PC-9 (cell line): ENCODE measurements at regions not wholly inside any gene's neighbourhood (a gene's known extent, or its start where the extent isn't known, plus 50 kb on each side); places are given as distances from the start of the nearest gene placed in this dataset.

ENCODE experiments used
- BruUV-seq: library from RNA; stranded (reverse); fragments of 400-500 nt; replicated peaks from 2 replicates; lab custom pipeline; 2021; lab: Mats Ljungman, UMichigan
- CTCF ChIA-PET: fragments of 300-600 bp; sonication (Branson Sonifier 250); formaldehyde crosslinking; loops from one replicate; lab custom pipeline; 2022; ENCODE audit warnings: antibody characterized with exemption; lab: Charles Lee
- POLR2A ChIA-PET: fragments of 300-600 bp; sonication (Branson Sonifier 250); formaldehyde crosslinking; loops from one replicate; lab custom pipeline; 2022; ENCODE audit warnings: antibody characterized with exemption; ENCODE audit not compliant: unreplicated experiment; lab: Charles Lee
- DNase-seq, 2 experiments: peaks; one replicate each; pipeline versions ENCODE4 v3.0.0 to v3.0.0-alpha.2; 2015 to 2022; ENCODE audit warnings: mixed read lengths in 1 of 2
- H2AFZ ChIP-seq: fragments of 200-600 bp; sonication (generic); 2 replicates; pipeline ENCODE4 v1.8.1; 2017; ENCODE audit warnings: antibody characterized with exemption
- H3F3A ChIP-seq: fragments of 200-600 bp; sonication (generic); 2 replicates; pipeline ENCODE4 v1.8.1; 2017; ENCODE audit warnings: antibody characterized with exemption, mild to moderate bottlenecking, low read depth; ENCODE audit not compliant: insufficient read depth
- H3K27ac ChIP-seq: fragments of 200-600 bp; sonication (generic); 2 replicates; pipeline ENCODE4 v1.6.1; 2016; ENCODE audit warnings: mixed run types
- H3K27me3 ChIP-seq: fragments of 200-600 bp; sonication (generic); 2 replicates; pipeline ENCODE4 v1.6.1; 2016; ENCODE audit warnings: low read depth, mixed run types; ENCODE audit not compliant: insufficient read depth
- H3K36me3 ChIP-seq: fragments of 200-600 bp; sonication (generic); 2 replicates; pipeline ENCODE4 v1.6.1; 2016; ENCODE audit warnings: low read depth, mixed run types
- H3K4me1 ChIP-seq: fragments of 200-600 bp; sonication (generic); replicated peaks from 2 replicates; pipeline ENCODE4 v1.6.1; 2016; ENCODE audit warnings: mixed run types; ENCODE audit not compliant: insufficient read depth
- H3K4me2 ChIP-seq: fragments of 200-600 bp; sonication (generic); 2 replicates; pipeline ENCODE4 v1.6.1; 2017; ENCODE audit warnings: mixed run types
- H3K4me3 ChIP-seq: fragments of 200-600 bp; sonication (generic); 2 replicates; pipeline ENCODE4 v1.6.1; 2016; ENCODE audit warnings: mixed run types
- H3K79me2 ChIP-seq: fragments of 200-600 bp; sonication (generic); 2 replicates; pipeline ENCODE4 v1.6.1; 2017; ENCODE audit warnings: low read depth, mixed run types
- H3K9me2 ChIP-seq: fragments of 200-600 bp; sonication (generic); 2 replicates; pipeline ENCODE4 v1.8.1; 2017; ENCODE audit warnings: mild to moderate bottlenecking; ENCODE audit not compliant: insufficient read depth
- H3K9me3 ChIP-seq: fragments of 200-600 bp; sonication (generic); 2 replicates; pipeline ENCODE4 v1.8.1; 2016; ENCODE audit warnings: low read depth; ENCODE audit not compliant: insufficient read depth
- H4K20me1 ChIP-seq: fragments of 200-600 bp; sonication (generic); 2 replicates; pipeline ENCODE4 v1.8.1; 2017; ENCODE audit not compliant: insufficient read depth
- EZH2 ChIP-seq: fragments of 200-600 bp; sonication (generic); IDR thresholded peaks from 2 replicates; pipeline ENCODE4 v1.8.0; 2017; ENCODE audit warnings: antibody characterized with exemption, low read depth
- intact Hi-C: fragments of 100-400 bp; cut with micrococcal nuclease; formaldehyde crosslinking; loops from one replicate; pipeline ENCODE4 v1.10.0; 2022; ENCODE audit not compliant: unreplicated experiment
- TF ChIP-seq, protein P1 (sequence below): fragments of 200-600 bp; sonication (generic); conservative IDR thresholded peaks from 2 replicates; pipeline ENCODE4 v1.6.1; 2017; ENCODE audit warnings: mixed run types, antibody characterized with exemption, mild to moderate bottlenecking, moderate library complexity

GRCh38 chr7:114218283-114218682 lies 196.3 kb upstream of the FOXP2 start:
- Histone ChIP-seq H3K27ac (no peak overlapping the region), H3K9me3 (no peaks in the 10 kb centered on the region), H3K4me3 (no peak overlapping the region), H3F3A (no peaks in the 10 kb centered on the region), H3K4me2 (no peak overlapping the region), H4K20me1 (no peaks in the 10 kb centered on the region), H3K79me2 (no peaks in the 10 kb centered on the region), H3K27me3 (no peaks in the 10 kb centered on the region), H2AFZ (no peak overlapping the region), H3K4me1 (no peaks in the 10 kb centered on the region), H3K36me3 (no peaks in the 10 kb centered on the region), H3K9me2 (no peaks in the 10 kb centered on the region)
- TF ChIP-seq, protein P1, sequence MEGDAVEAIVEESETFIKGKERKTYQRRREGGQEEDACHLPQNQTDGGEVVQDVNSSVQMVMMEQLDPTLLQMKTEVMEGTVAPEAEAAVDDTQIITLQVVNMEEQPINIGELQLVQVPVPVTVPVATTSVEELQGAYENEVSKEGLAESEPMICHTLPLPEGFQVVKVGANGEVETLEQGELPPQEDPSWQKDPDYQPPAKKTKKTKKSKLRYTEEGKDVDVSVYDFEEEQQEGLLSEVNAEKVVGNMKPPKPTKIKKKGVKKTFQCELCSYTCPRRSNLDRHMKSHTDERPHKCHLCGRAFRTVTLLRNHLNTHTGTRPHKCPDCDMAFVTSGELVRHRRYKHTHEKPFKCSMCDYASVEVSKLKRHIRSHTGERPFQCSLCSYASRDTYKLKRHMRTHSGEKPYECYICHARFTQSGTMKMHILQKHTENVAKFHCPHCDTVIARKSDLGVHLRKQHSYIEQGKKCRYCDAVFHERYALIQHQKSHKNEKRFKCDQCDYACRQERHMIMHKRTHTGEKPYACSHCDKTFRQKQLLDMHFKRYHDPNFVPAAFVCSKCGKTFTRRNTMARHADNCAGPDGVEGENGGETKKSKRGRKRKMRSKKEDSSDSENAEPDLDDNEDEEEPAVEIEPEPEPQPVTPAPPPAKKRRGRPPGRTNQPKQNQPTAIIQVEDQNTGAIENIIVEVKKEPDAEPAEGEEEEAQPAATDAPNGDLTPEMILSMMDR = no peak
- no peak for TF ChIP-seq EZH2
- DNase-seq = no peak
- ChIA-PET POLR2A (interaction anchor here (0.6 kb wide), 1 partner anchor 92 kb away, joined by 3 read pairs; no protein-coding TSS in a partner anchor), CTCF (no interaction called here)
- no TSS peak for BruUV-seq
- intact Hi-C loops = no loop called here

GRCh38 chr7:114217026-114217806 lies 197.4 kb upstream of the FOXP2 start:
- Histone ChIP-seq H3K36me3 (no peaks in the 10 kb centered on the region), H4K20me1 (no peaks in the 10 kb centered on the region), H3K9me3 (no peaks in the 10 kb centered on the region), H3K79me2 (no peaks in the 10 kb centered on the region), H2AFZ (no peak overlapping the region), H3K4me1 (no peaks in the 10 kb centered on the region), H3F3A (no peaks in the 10 kb centered on the region), H3K4me2 (no peak overlapping the region), H3K9me2 (no peaks in the 10 kb centered on the region), H3K27ac (no peak overlapping the region), H3K27me3 (no peaks in the 10 kb centered on the region), H3K4me3 (no peak overlapping the region)
- DNase-seq = no peak
- BruUV-seq = no TSS peak
- intact Hi-C loops = no loop called here
- TF ChIP-seq, protein P1 = no peak
- TF ChIP-seq EZH2 = no peak
- POLR2A ChIA-PET = no interaction called here
- CTCF ChIA-PET = no interaction called here

GRCh38 chr7:114214466-114214865 lies 200.1 kb upstream of the FOXP2 start:
- DNase-seq = no peak
- TF ChIP-seq, protein P1 = no peak
- no peak for TF ChIP-seq EZH2
- intact Hi-C loops = no loop called here
- Histone ChIP-seq H3K4me3 (no peak overlapping the region), H3F3A (no peaks in the 10 kb centered on the region), H2AFZ (no peak overlapping the region), H4K20me1 (no peaks in the 10 kb centered on the region), H3K27me3 (no peaks in the 10 kb centered on the region), H3K9me2 (no peaks in the 10 kb centered on the region), H3K27ac (no peak overlapping the region), H3K9me3 (no peaks in the 10 kb centered on the region), H3K36me3 (no peaks in the 10 kb centered on the region), H3K79me2 (no peaks in the 10 kb centered on the region), H3K4me2 (no peak overlapping the region), H3K4me1 (no peaks in the 10 kb centered on the region)
- POLR2A ChIA-PET = no interaction called here
- CTCF ChIA-PET = no interaction called here
- BruUV-seq = no TSS peak
